ENCODE measurements at regions not wholly inside any gene's neighbourhood (a gene's known extent, or its start where the extent isn't known, plus 50 kb on each side); places are given as distances from the start of the nearest gene placed in this dataset.

GRCh38 chr5:6176102-6176693, 202.1 kb downstream of the MED10 start:
- in situ Hi-C loops (cut with MboI): no loop called here
- Histone ChIP-seq H3K79me2 (ENCODE audit: insufficient read depth) (no peaks in the 10 kb centered on the region), H3F3A (ENCODE audit: insufficient read depth) (no peaks in the 10 kb centered on the region), H3K27me3 (replicated peaks; ENCODE audit: insufficient read depth) (no peaks in the 10 kb centered on the region), H3K27ac (no peak overlapping the region), H3K4me1 (ENCODE audit: insufficient read depth) (no peaks in the 10 kb centered on the region), H3K9me3 (ENCODE audit: low read depth) (no peaks in the 10 kb centered on the region), H3K4me3 (no peak overlapping the region), H3K36me3 (ENCODE audit: low read depth) (no peaks in the 10 kb centered on the region), H2AFZ (no peak overlapping the region), H4K20me1 (ENCODE audit: insufficient read depth) (no peaks in the 10 kb centered on the region), H3K9ac (no peak overlapping the region), H3K9me2 (ENCODE audit: insufficient read depth) (no peaks in the 10 kb centered on the region), H3K4me2 (ENCODE audit: unreplicated experiment) (no peak overlapping the region)
- TF ChIP-seq EZH2phosphoT487 (IDR thresholded peaks at IDR 0.05; ENCODE audit: insufficient read depth, low read depth) (no peak), EZH2 (IDR thresholded peaks at IDR 0.05; ENCODE audit: insufficient read depth, poor library complexity, severe bottlenecking) (no peak)
- WGBS, 2 experiments (ENCODE audit: low coverage in 1 of 2, low lambda C conversion rate in 2 of 2, missing lambda C conversion rate in 2 of 2): 2 to 4% methylated on average over 5 of the region's 5 CpGs
- DNase-seq: no peak

- no peaks in the 10 kb centered on the region for H4K20me1 ChIP-seq (ENCODE audit: insufficient read depth)
- WGBS, 2 experiments (ENCODE audit: low coverage in 1 of 2, low lambda C conversion rate in 2 of 2, missing lambda C conversion rate in 2 of 2): 12% methylated on average over 6 of the region's 6 CpGs
- DNase-seq: no peak
Measured at GRCh38 chr5:6175172-6175854, 203.0 kb downstream of the MED10 start.

GRCh38 chr5:6169660-6170059, 208.7 kb downstream of the MED10 start:
- in situ Hi-C loops (cut with MboI): no loop called here
- Histone ChIP-seq H3K27ac (no peak overlapping the region), H3K9me2 (ENCODE audit: insufficient read depth) (no peaks in the 10 kb centered on the region; the same call in 1 of the 2 replicates), H3K36me3 (ENCODE audit: low read depth) (no peaks in the 10 kb centered on the region), H3K9ac (no peak overlapping the region), H3K9me3 (ENCODE audit: low read depth) (no peaks in the 10 kb centered on the region), H2AFZ (no peak overlapping the region), H3K4me2 (ENCODE audit: unreplicated experiment) (no peak overlapping the region), H3K4me3 (no peak overlapping the region), H3F3A (ENCODE audit: insufficient read depth) (no peaks in the 10 kb centered on the region), H3K4me1 (ENCODE audit: insufficient read depth) (no peaks in the 10 kb centered on the region), H3K27me3 (replicated peaks; ENCODE audit: insufficient read depth) (peaks cover 11% of the 10 kb centered on the region; the same call in 1 of the 2 replicates), H4K20me1 (ENCODE audit: insufficient read depth) (no peaks in the 10 kb centered on the region), H3K79me2 (ENCODE audit: insufficient read depth) (no peaks in the 10 kb centered on the region)
- no peak for TF ChIP-seq EZH2 (IDR thresholded peaks at IDR 0.05; ENCODE audit: insufficient read depth, poor library complexity, severe bottlenecking)
- DNase-seq: no peak
- 26 to 27% methylated on average over 4 of the region's 4 CpGs for WGBS, 2 experiments (ENCODE audit: low coverage in 1 of 2, low lambda C conversion rate in 2 of 2, missing lambda C conversion rate in 2 of 2)

More at GRCh38 chr5:6175172-6175854, 203.0 kb downstream of the MED10 start:
- in situ Hi-C loops (cut with MboI): no loop called here
- no peaks in the 10 kb centered on the region for H3K4me1 ChIP-seq (ENCODE audit: insufficient read depth)
- H3K9ac ChIP-seq: no peak overlapping the region
- H3K9me3 ChIP-seq (ENCODE audit: low read depth): no peaks in the 10 kb centered on the region
- H3K4me3 ChIP-seq: no peak overlapping the region
- H3F3A ChIP-seq (ENCODE audit: insufficient read depth): no peaks in the 10 kb centered on the region
- H3K79me2 ChIP-seq (ENCODE audit: insufficient read depth): no peaks in the 10 kb centered on the region
- 0 out of 2 replicates have a peak, but pooled peaks cover under 1% of the 10 kb centered on the region for H3K27me3 ChIP-seq (replicated peaks; ENCODE audit: insufficient read depth)
- no peak overlapping the region for H2AFZ ChIP-seq
- TF ChIP-seq EZH2phosphoT487 (IDR thresholded peaks at IDR 0.05; ENCODE audit: insufficient read depth, low read depth): no peak
- TF ChIP-seq EZH2 (IDR thresholded peaks at IDR 0.05; ENCODE audit: insufficient read depth, poor library complexity, severe bottlenecking): no peak
- H3K27ac ChIP-seq: no peak overlapping the region
- H3K4me2 ChIP-seq (ENCODE audit: unreplicated experiment): no peak overlapping the region
- H3K36me3 ChIP-seq (ENCODE audit: low read depth): no peaks in the 10 kb centered on the region
- H3K9me2 ChIP-seq (ENCODE audit: insufficient read depth): no peaks in the 10 kb centered on the region

GRCh38 chr5:6166698-6167394, 211.5 kb downstream of the MED10 start:
- no peak for DNase-seq
- Histone ChIP-seq H2AFZ (no peak overlapping the region), H3K4me3 (no peak overlapping the region), H3K27ac (no peak overlapping the region), H3K9me2 (ENCODE audit: insufficient read depth) (no peaks in the 10 kb centered on the region; the same call in 1 of the 2 replicates), H3K36me3 (ENCODE audit: low read depth) (no peaks in the 10 kb centered on the region), H3K9me3 (ENCODE audit: low read depth) (no peaks in the 10 kb centered on the region), H3K9ac (no peak overlapping the region), H4K20me1 (ENCODE audit: insufficient read depth) (no peaks in the 10 kb centered on the region), H3K79me2 (ENCODE audit: insufficient read depth) (no peaks in the 10 kb centered on the region), H3K4me1 (ENCODE audit: insufficient read depth) (no peaks in the 10 kb centered on the region), H3K27me3 (replicated peaks; ENCODE audit: insufficient read depth) (peaks cover 15% of the 10 kb centered on the region; the same call in 1 of the 2 replicates), H3F3A (ENCODE audit: insufficient read depth) (no peaks in the 10 kb centered on the region), H3K4me2 (ENCODE audit: unreplicated experiment) (no peak overlapping the region)
- in situ Hi-C loops (cut with MboI): no loop called here
- TF ChIP-seq EZH2phosphoT487 (IDR thresholded peaks at IDR 0.05; ENCODE audit: insufficient read depth, low read depth) (no peak), EZH2 (IDR thresholded peaks at IDR 0.05; ENCODE audit: insufficient read depth, poor library complexity, severe bottlenecking) (no peak)
- 8 to 12% methylated on average over 2 of the region's 2 CpGs for WGBS, 2 experiments (ENCODE audit: low coverage in 1 of 2, low lambda C conversion rate in 2 of 2, missing lambda C conversion rate in 2 of 2)

Data from GM23248 (cell line).